ENCODE measurements at regions not wholly inside any gene's neighbourhood (a gene's known extent, or its start where the extent isn't known, plus 50 kb on each side); places are given as distances from the start of the nearest gene placed in this dataset.

- ATAC-seq, result no peak
- no TSS peak for BruUV-seq (replicated peaks)
Measured at GRCh38 chr2:118627156-118627555, 220.3 kb downstream of the EN1 start.

GRCh38 chr2:118622913-118623312 is 224.5 kb downstream of the EN1 start:
- H2AFZ ChIP-seq (ENCODE audit: control insufficient read depth, low read depth, low read length), result no peak overlapping the region
- no peaks in the 10 kb centered on the region for H3K79me2 ChIP-seq (ENCODE audit: control insufficient read depth, insufficient read depth, low read length)
- RAD21 ChIA-PET (ENCODE audit: unreplicated experiment), result interaction anchor here (0.7 kb wide), 1 partner anchor 1084 kb away, joined by 5 read pairs; no protein-coding TSS in a partner anchor
- in situ Hi-C loops (cut with MboI) (no loop called here), intact Hi-C loops (cut with micrococcal nuclease; ENCODE audit: unreplicated experiment) (no loop called here)
- no peaks in the 10 kb centered on the region for H3K4me1 ChIP-seq (ENCODE audit: control insufficient read depth, insufficient read depth, low read length)
- no peaks in the 10 kb centered on the region for H3K9me3 ChIP-seq (replicated peaks; ENCODE audit: control insufficient read depth, insufficient read depth, low read length)
- no peak overlapping the region for H3K4me3 ChIP-seq
- ATAC-seq, result no peak
- CTCF ChIA-PET, result no interaction called here
- 17% methylated on average over 4 of the region's 4 CpGs for WGBS (ENCODE audit: insufficient coverage, insufficient replicate concordance, low lambda C conversion rate, missing lambda C conversion rate)
- no peak for FAIRE-seq
- no peak for DNase-seq (ENCODE audit: low read depth, low spot score)
- SMC1A ChIA-PET (ENCODE audit: uncharacterized antibody, unreplicated experiment), result no interaction called here
- H3K9ac ChIP-seq (ENCODE audit: control insufficient read depth, insufficient read depth, low read length), result no peak overlapping the region
- H3K27me3 ChIP-seq (replicated peaks in 1 of 2; ENCODE audit: control insufficient read depth in 2 of 2, insufficient read depth in 2 of 2, low read length in 1 of 2), result no peaks in the 10 kb centered on the region
- H3K36me3 ChIP-seq (ENCODE audit: control insufficient read depth in 2 of 2, insufficient read depth in 2 of 2, low read length in 1 of 2), result no peaks in the 10 kb centered on the region
- POLR2A ChIA-PET, result interaction anchor here (0.6 kb wide), 1 partner anchor 867 kb away, joined by 3 read pairs; no protein-coding TSS in a partner anchor
- no TSS peak for BruUV-seq (replicated peaks)
- H4K20me1 ChIP-seq (ENCODE audit: control insufficient read depth, insufficient read depth), result no peaks in the 10 kb centered on the region
- no peak overlapping the region for H3K27ac ChIP-seq (ENCODE audit: control insufficient read depth, insufficient read depth)
- no peak overlapping the region for H3K4me2 ChIP-seq (ENCODE audit: control insufficient read depth, insufficient read depth)
- TF ChIP-seq MYC (IDR thresholded peaks at IDR 0.05; ENCODE audit: insufficient read depth, insufficient read length, insufficient replicate concordance, low read length, severe bottlenecking) (no peak), HSF1 (IDR thresholded peaks at IDR 0.05; ENCODE audit: low read depth, low read length) (no peak), ZBTB11 (CRISPR knock-in tag; IDR thresholded peaks at IDR 0.05) (no peak), ATF2 (IDR thresholded peaks at IDR 0.05; ENCODE audit: low read length) (no peak), LARP7 (IDR thresholded peaks at IDR 0.05) (no peak), BMI1 (IDR thresholded peaks at IDR 0.05; ENCODE audit: borderline replicate concordance) (no peak), EGR1 (IDR thresholded peaks at IDR 0.05; ENCODE audit: borderline replicate concordance in 1 of 2, low read depth in 2 of 2, low read length in 2 of 2) (no peak), MEF2A (IDR thresholded peaks at IDR 0.05; ENCODE audit: insufficient read depth, low read depth, low read length) (no peak), FOXK2 (IDR thresholded peaks at IDR 0.05) (no peak), SMAD1 (IDR thresholded peaks at IDR 0.05; ENCODE audit: low read depth, partially characterized antibody) (no peak)

More at GRCh38 chr2:118627156-118627555, 220.3 kb downstream of the EN1 start:
- SMC1A ChIA-PET (ENCODE audit: uncharacterized antibody, unreplicated experiment), result no interaction called here
- Histone ChIP-seq H2AFZ (ENCODE audit: control insufficient read depth, low read depth, low read length) (no peak overlapping the region), H3K79me2 (ENCODE audit: control insufficient read depth, insufficient read depth, low read length) (no peaks in the 10 kb centered on the region), H3K27ac (ENCODE audit: control insufficient read depth, insufficient read depth) (no peak overlapping the region), H3K27me3 (replicated peaks in 1 of 2; ENCODE audit: control insufficient read depth in 2 of 2, insufficient read depth in 2 of 2, low read length in 1 of 2) (no peaks in the 10 kb centered on the region), H3K9ac (ENCODE audit: control insufficient read depth, insufficient read depth, low read length) (no peak overlapping the region), H3K36me3 (ENCODE audit: control insufficient read depth in 2 of 2, insufficient read depth in 2 of 2, low read length in 1 of 2) (no peaks in the 10 kb centered on the region), H3K4me1 (ENCODE audit: control insufficient read depth, insufficient read depth, low read length) (no peaks in the 10 kb centered on the region), H3K4me2 (ENCODE audit: control insufficient read depth, insufficient read depth) (no peak overlapping the region), H4K20me1 (ENCODE audit: control insufficient read depth, insufficient read depth) (no peaks in the 10 kb centered on the region), H3K9me3 (replicated peaks; ENCODE audit: control insufficient read depth, insufficient read depth, low read length) (no peaks in the 10 kb centered on the region), H3K4me3 (no peak overlapping the region)
- WGBS (ENCODE audit: insufficient coverage, insufficient replicate concordance, low lambda C conversion rate, missing lambda C conversion rate), result 38% methylated on average over 3 of the region's 3 CpGs
- in situ Hi-C loops (cut with MboI), result no loop called here
- intact Hi-C loops (cut with micrococcal nuclease; ENCODE audit: unreplicated experiment), result no loop called here
- RAD21 ChIA-PET (ENCODE audit: unreplicated experiment), result no interaction called here
- DNase-seq (ENCODE audit: low read depth, low spot score) (no peak), FAIRE-seq (no peak)
- TF ChIP-seq KAT2A (conservative IDR thresholded peaks at IDR 0.05; ENCODE audit: control insufficient read depth, low read depth, low read length) (no peak), RAD21 (IDR thresholded peaks at IDR 0.05; ENCODE audit: insufficient read depth, low read depth, low read length) (no peak), TBL1XR1 (IDR thresholded peaks at IDR 0.05; ENCODE audit: low read depth, low read length) (no peak), NFYA (IDR thresholded peaks at IDR 0.05; ENCODE audit: borderline replicate concordance, low read depth, low read length) (no peak), CHD2 (IDR thresholded peaks at IDR 0.05; ENCODE audit: borderline replicate concordance, low read depth, low read length) (no peak)
- CTCF ChIA-PET, result no interaction called here
- POLR2A ChIA-PET, result no interaction called here

Measured in GM12878 (cell line).